ENCODE measurements at regions not wholly inside any gene's neighbourhood (a gene's known extent, or its start where the extent isn't known, plus 50 kb on each side); places are given as distances from the start of the nearest gene placed in this dataset.

GRCh38 chr10:10460451-10460850 is 557.2 kb upstream of the CELF2 start:
- DNase-seq (no peak), ATAC-seq (ENCODE audit: low read depth) (no peak)
- H3K79me1 ChIP-seq (ENCODE audit: low read depth in 1 of 2, low read length in 2 of 2), result no peaks in the 10 kb centered on the region
- no CpG with 5 or more reads among the region's 1 CpG for WGBS, 2 experiments (ENCODE audit: extremely low coverage in 2 of 2, insufficient read length in 1 of 2)
- no peak overlapping the region for H3K4me3 ChIP-seq (ENCODE audit: insufficient read depth, low read depth, low read length)
- H3K4me1 ChIP-seq (ENCODE audit: control insufficient read depth, insufficient read depth, low read length), result no peaks in the 10 kb centered on the region
- H3K9me1 ChIP-seq (ENCODE audit: insufficient read depth, low read length), result no peaks in the 10 kb centered on the region
- no peak overlapping the region for H2BK120ac ChIP-seq (ENCODE audit: low read depth, low read length)
- H3K18ac ChIP-seq (ENCODE audit: low read depth, low read length), result no peak overlapping the region
- H3K9me3 ChIP-seq (ENCODE audit: control insufficient read depth, insufficient read depth, low read length), result no peaks in the 10 kb centered on the region
- H3K36me3 ChIP-seq (ENCODE audit: control insufficient read depth, insufficient read depth, low read length), result no peaks in the 10 kb centered on the region
- intact Hi-C loops (cut with micrococcal nuclease), result no loop called here
- no peak overlapping the region for H2AK5ac ChIP-seq (ENCODE audit: low read depth, low read length)
- no peak overlapping the region for H2BK15ac ChIP-seq (ENCODE audit: low read depth, low read length)
- no peak overlapping the region for H4K5ac ChIP-seq (ENCODE audit: low read depth, low read length)
- H3K27me3 ChIP-seq (ENCODE audit: control insufficient read depth, insufficient read depth, low read length), result no peaks in the 10 kb centered on the region
- H4K20me1 ChIP-seq (ENCODE audit: insufficient read depth, low read length), result no peaks in the 10 kb centered on the region
- no peak overlapping the region for H3K27ac ChIP-seq (ENCODE audit: insufficient read depth, low read length)
- H3K56ac ChIP-seq (ENCODE audit: extremely low read depth, insufficient read depth, low read length), result no peak overlapping the region
- ChIA-PET CTCF (interaction anchor here (0.7 kb wide), 1 partner anchor 809 kb away, joined by 4 read pairs; no protein-coding TSS in a partner anchor), POLR2A (ENCODE audit: unreplicated experiment) (no interaction called here)
- H2BK5ac ChIP-seq (ENCODE audit: low read depth, low read length, poor library complexity, severe bottlenecking), result no peak overlapping the region
- BruUV-seq (replicated peaks), result no TSS peak
- no peak overlapping the region for H4K8ac ChIP-seq (ENCODE audit: low read depth in 2 of 2, low read length in 2 of 2)
- H2AK9ac ChIP-seq (replicated peaks; ENCODE audit: low read depth, low read length, poor library complexity), result no peak overlapping the region
- H3K14ac ChIP-seq (replicated peaks; ENCODE audit: low read depth, low read length), result no peak overlapping the region
- in situ Hi-C loops (cut with MboI; ENCODE audit: low sequenced_read_pairs), result no loop called here
- H4K91ac ChIP-seq (ENCODE audit: insufficient read depth, low read depth, low read length), result no peak overlapping the region
- no peak overlapping the region for H3K4me2 ChIP-seq (ENCODE audit: low read depth, low read length)
- dilution Hi-C loops (cut with HindIII; ENCODE audit: low sequenced_read_pairs, unreplicated experiment), result no loop called here
- no peak for TF ChIP-seq FOS (IDR thresholded peaks at IDR 0.05; ENCODE audit: low read depth, low read length)
- TF ChIP-seq USF2 (IDR thresholded peaks at IDR 0.05; ENCODE audit: low read depth, low read length), result no peak
- TF ChIP-seq CEBPB (IDR thresholded peaks at IDR 0.05; ENCODE audit: low read depth, low read length), result no peak
- H3K9ac ChIP-seq (ENCODE audit: low read depth, low read length), result no peak overlapping the region
- no peak overlapping the region for H2BK20ac ChIP-seq (ENCODE audit: low read depth, low read length)
- H3K23ac ChIP-seq (ENCODE audit: low read depth, low read length), result no peak overlapping the region
- no peak overlapping the region for H2AFZ ChIP-seq (replicated peaks; ENCODE audit: low read length, poor library complexity)
- H3K4ac ChIP-seq (ENCODE audit: low read depth, low read length), result no peak overlapping the region

Measured in IMR-90 (cell line).